ENCODE measurements at regions not wholly inside any gene's neighbourhood (a gene's known extent, or its start where the extent isn't known, plus 50 kb on each side); places are given as distances from the start of the nearest gene placed in this dataset.

GRCh38 chr6:23213651-23214050 lies 644.3 kb downstream of the HDGFL1 start:
- TF ChIP-seq CTCF (IDR thresholded peaks at IDR 0.05; ENCODE audit: control extremely low read depth, extremely low read depth) = no peak
- no peak overlapping the region for H3K27ac ChIP-seq (ENCODE audit: low read depth in 1 of 2, low read length in 1 of 2)
- H3K4me1 ChIP-seq (ENCODE audit: control insufficient read depth in 5 of 5, insufficient read depth in 5 of 5, low read length in 5 of 5) = peaks cover 0 to 5% (median 0%) of the 10 kb centered on the region in 5 donors
- H3K9me3 ChIP-seq (ENCODE audit: control insufficient read depth in 4 of 4, insufficient read depth in 3 of 4, low read length in 3 of 4) = peaks cover 0 to 2% (median 0%) of the 10 kb centered on the region in 4 donors
- no peaks in the 10 kb centered on the region for H3K27me3 ChIP-seq (ENCODE audit: control insufficient read depth in 3 of 3, insufficient read depth in 3 of 3, low read length in 2 of 3)
- no peak overlapping the region for H3K9ac ChIP-seq (ENCODE audit: insufficient read depth in 1 of 2, low read length in 2 of 2)
- no peaks in the 10 kb centered on the region for H3K36me3 ChIP-seq (ENCODE audit: control insufficient read depth in 4 of 4, insufficient read depth in 4 of 4, low read length in 4 of 4)
- DNase-seq = no peak
- no peak overlapping the region for H3K4me3 ChIP-seq
- ATAC-seq (ENCODE audit: insufficient read depth, low FRiP score) = no peak

- Histone ChIP-seq H3K36me3 (ENCODE audit: control insufficient read depth in 4 of 4, insufficient read depth in 4 of 4, low read length in 4 of 4) (no peaks in the 10 kb centered on the region), H3K4me3 (no peak overlapping the region), H3K4me1 (ENCODE audit: control insufficient read depth in 5 of 5, insufficient read depth in 5 of 5, low read length in 5 of 5) (peaks cover 0 to under 1% (median 0%) of the 10 kb centered on the region in 5 donors), H3K27me3 (ENCODE audit: control insufficient read depth in 3 of 3, insufficient read depth in 3 of 3, low read length in 2 of 3) (no peaks in the 10 kb centered on the region), H3K27ac (ENCODE audit: low read depth in 1 of 2, low read length in 1 of 2) (no peak overlapping the region), H3K9ac (ENCODE audit: insufficient read depth in 1 of 2, low read length in 2 of 2) (no peak overlapping the region), H3K9me3 (ENCODE audit: control insufficient read depth in 4 of 4, insufficient read depth in 3 of 4, low read length in 3 of 4) (no peaks in the 10 kb centered on the region)
- ATAC-seq (ENCODE audit: insufficient read depth, low FRiP score) (no peak), DNase-seq (no peak)
- 30 to 57% methylated on average over 1 of the region's 1 CpG for WGBS, 2 donors
- TF ChIP-seq CTCF (IDR thresholded peaks at IDR 0.05; ENCODE audit: control extremely low read depth, extremely low read depth) = no peak
Measured at GRCh38 chr6:23218751-23219150, 649.4 kb downstream of the HDGFL1 start.

DNA sequence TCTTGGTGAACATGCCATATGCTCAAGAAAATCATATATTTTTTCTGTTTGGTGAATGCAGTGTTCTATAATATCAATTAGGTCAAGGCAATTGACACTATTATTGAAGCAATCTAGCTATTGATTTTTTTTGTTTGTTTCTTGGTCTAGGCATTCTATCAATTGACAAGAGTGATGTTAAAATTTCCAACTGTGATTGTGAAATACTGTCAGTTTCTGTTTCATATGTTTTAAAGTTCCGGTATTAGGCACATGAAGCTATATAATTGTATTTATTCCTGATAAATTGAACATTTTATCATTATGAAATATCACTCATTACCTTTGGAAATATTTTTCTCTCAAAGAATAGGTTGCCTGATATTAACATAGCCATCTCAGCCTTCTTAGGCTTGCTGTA lies 653.4 kb downstream of the HDGFL1 start:
- DNase-seq (no peak), ATAC-seq (ENCODE audit: insufficient read depth, low FRiP score) (no peak)
- no peaks in the 10 kb centered on the region for H3K4me1 ChIP-seq (ENCODE audit: control insufficient read depth in 5 of 5, insufficient read depth in 5 of 5, low read length in 5 of 5)
- WGBS, 2 donors = 0 to 95% methylated on average over 1 of the region's 1 CpG
- TF ChIP-seq CTCF (IDR thresholded peaks at IDR 0.05; ENCODE audit: control extremely low read depth, extremely low read depth) = no peak
- H3K4me3 ChIP-seq = no peak overlapping the region
- H3K36me3 ChIP-seq (ENCODE audit: control insufficient read depth in 4 of 4, insufficient read depth in 4 of 4, low read length in 4 of 4) = no peaks in the 10 kb centered on the region
- H3K9me3 ChIP-seq (ENCODE audit: control insufficient read depth in 4 of 4, insufficient read depth in 3 of 4, low read length in 3 of 4) = no peaks in the 10 kb centered on the region
- H3K27me3 ChIP-seq (ENCODE audit: control insufficient read depth in 3 of 3, insufficient read depth in 3 of 3, low read length in 2 of 3) = no peaks in the 10 kb centered on the region
- no peak overlapping the region for H3K27ac ChIP-seq (ENCODE audit: low read depth in 1 of 2, low read length in 1 of 2)
- H3K9ac ChIP-seq (ENCODE audit: insufficient read depth in 1 of 2, low read length in 2 of 2) = no peak overlapping the region

DNA sequence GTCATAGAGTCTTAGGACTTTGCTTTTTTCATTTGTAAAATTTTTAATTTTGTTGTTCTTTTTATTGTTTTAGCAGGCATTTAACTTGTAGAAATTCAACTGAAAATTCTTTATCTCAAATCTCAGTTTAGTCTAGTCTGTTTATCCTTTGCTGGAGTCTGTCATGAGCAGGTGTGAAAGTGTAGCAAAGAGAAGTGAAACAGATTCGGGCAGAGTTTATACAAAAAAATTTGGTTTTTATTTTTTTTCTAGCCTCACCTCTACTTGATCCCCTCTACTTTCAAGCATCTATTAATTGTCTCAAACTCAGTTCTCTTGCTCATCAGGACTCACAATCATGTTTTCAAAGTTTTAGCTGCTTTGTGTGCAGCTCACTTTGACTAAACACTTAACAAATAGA lies 655.2 kb downstream of the HDGFL1 start:
- TF ChIP-seq CTCF (IDR thresholded peaks at IDR 0.05; ENCODE audit: control extremely low read depth, extremely low read depth) = no peak
- WGBS, 2 donors = 61 to 86% methylated on average over 1 of the region's 1 CpG

More for the DNA sequence above, 655.2 kb downstream of the HDGFL1 start:
- H3K27me3 ChIP-seq (ENCODE audit: control insufficient read depth in 3 of 3, insufficient read depth in 3 of 3, low read length in 2 of 3) = no peaks in the 10 kb centered on the region
- no peak overlapping the region for H3K9ac ChIP-seq (ENCODE audit: insufficient read depth in 1 of 2, low read length in 2 of 2)
- H3K36me3 ChIP-seq (ENCODE audit: control insufficient read depth in 4 of 4, insufficient read depth in 4 of 4, low read length in 4 of 4) = no peaks in the 10 kb centered on the region
- no peaks in the 10 kb centered on the region for H3K4me1 ChIP-seq (ENCODE audit: control insufficient read depth in 5 of 5, insufficient read depth in 5 of 5, low read length in 5 of 5)
- ATAC-seq (ENCODE audit: insufficient read depth, low FRiP score) (no peak), DNase-seq (no peak)
- H3K4me3 ChIP-seq = no peak overlapping the region
- no peaks in the 10 kb centered on the region for H3K9me3 ChIP-seq (ENCODE audit: control insufficient read depth in 4 of 4, insufficient read depth in 3 of 4, low read length in 3 of 4)
- no peak overlapping the region for H3K27ac ChIP-seq (ENCODE audit: low read depth in 1 of 2, low read length in 1 of 2)

Data from lung (tissue), 11 donors.